ENCODE measurements at regions not wholly inside any gene's neighbourhood (a gene's known extent, or its start where the extent isn't known, plus 50 kb on each side); places are given as distances from the start of the nearest gene placed in this dataset.

GRCh38 chr10:4683838-4684237, 142.2 kb upstream of the AKR1E2 start:
- DNase-seq: no peak
- H3K4me1 Mint-ChIP-seq (ENCODE audit: low read depth): peaks cover 35% of the 10 kb centered on the region
- H3K27me3 Mint-ChIP-seq: peaks cover 22% of the 10 kb centered on the region
- H3K36me3 Mint-ChIP-seq (ENCODE audit: low read depth): no peaks in the 10 kb centered on the region
- no peak for TF ChIP-seq CTCF (IDR thresholded peaks at IDR 0.05)
- ATAC-seq: no peak
- no peak overlapping the region for H3K27ac Mint-ChIP-seq
- H3K9me3 Mint-ChIP-seq: no peaks in the 10 kb centered on the region
- ChIA-PET POLR2A (interaction anchor here (0.7 kb wide), 1 partner anchor 41 kb away, joined by 3 read pairs; no protein-coding TSS in a partner anchor), CTCF (no interaction called here)
- H3K4me3 Mint-ChIP-seq: no peak overlapping the region
- intact Hi-C loops (cut with micrococcal nuclease): no loop called here

GRCh38 chr10:4683137-4683536, 142.9 kb upstream of the AKR1E2 start:
- intact Hi-C loops (cut with micrococcal nuclease): no loop called here
- ChIA-PET CTCF (interaction anchor here (1.0 kb wide), 1 partner anchor 13 kb away, joined by 3 read pairs; no protein-coding TSS in a partner anchor), POLR2A (no interaction called here)
- no peak overlapping the region for H3K27ac Mint-ChIP-seq
- no peak for DNase-seq
- H3K27me3 Mint-ChIP-seq: peaks cover 22% of the 10 kb centered on the region
- no peak for ATAC-seq
- H3K36me3 Mint-ChIP-seq (ENCODE audit: low read depth): no peaks in the 10 kb centered on the region
- H3K4me1 Mint-ChIP-seq (ENCODE audit: low read depth): peaks cover 28% of the 10 kb centered on the region
- TF ChIP-seq CTCF (IDR thresholded peaks at IDR 0.05): no peak
- H3K9me3 Mint-ChIP-seq: no peaks in the 10 kb centered on the region
- no peak overlapping the region for H3K4me3 Mint-ChIP-seq

GRCh38 chr10:4678951-4679671, 146.9 kb upstream of the AKR1E2 start:
- DNase-seq (no peak), ATAC-seq (no peak)
- POLR2A ChIA-PET: no interaction called here
- Mint-ChIP-seq H3K27me3 (peaks cover 30% of the 10 kb centered on the region), H3K36me3 (ENCODE audit: low read depth) (no peaks in the 10 kb centered on the region), H3K27ac (no peak overlapping the region), H3K4me3 (no peak overlapping the region), H3K4me1 (ENCODE audit: low read depth) (no peaks in the 10 kb centered on the region), H3K9me3 (no peaks in the 10 kb centered on the region)
- CTCF ChIA-PET: no interaction called here
- no peak for TF ChIP-seq CTCF (IDR thresholded peaks at IDR 0.05)
- intact Hi-C loops (cut with micrococcal nuclease): no loop called here

- ChIA-PET POLR2A (no interaction called here), CTCF (no interaction called here)
- no peaks in the 10 kb centered on the region for H3K9me3 Mint-ChIP-seq
- ATAC-seq (no peak), DNase-seq (no peak)
- no peak overlapping the region for H3K4me3 Mint-ChIP-seq
- peaks cover 31% of the 10 kb centered on the region for H3K27me3 Mint-ChIP-seq
- H3K4me1 Mint-ChIP-seq (ENCODE audit: low read depth): no peaks in the 10 kb centered on the region
- no peak overlapping the region for H3K27ac Mint-ChIP-seq
- intact Hi-C loops (cut with micrococcal nuclease): no loop called here
- no peak for TF ChIP-seq CTCF (IDR thresholded peaks at IDR 0.05)
- H3K36me3 Mint-ChIP-seq (ENCODE audit: low read depth): no peaks in the 10 kb centered on the region
Measured at GRCh38 chr10:4678023-4678950, 147.7 kb upstream of the AKR1E2 start.
